T-helper 1 cell treated with Interleukin-12 subunit alpha and Interleukin-12 subunit beta and Interleukin-4 antibody, amounts not matched to agents 30 μg/mL and 1 μg/mL, for 36 hours (primary cell): ENCODE measurements at regions not wholly inside any gene's neighbourhood (a gene's known extent, or its start where the extent isn't known, plus 50 kb on each side); places are given as distances from the start of the nearest gene placed in this dataset.
"Not testable (repeated sequence)": the region's sequence is repeated elsewhere in the genome, so short reads cannot be mapped to it uniquely, and the experiment has no call there.

Source experiments
- H3K27ac Mint-ChIP-seq: one replicate; pipeline ENCODE4 v1.8.0; 2021; ENCODE audit warnings: mild to moderate bottlenecking, mixed read lengths
- H3K27me3 Mint-ChIP-seq: one replicate; pipeline ENCODE4 v1.8.0; 2021; ENCODE audit warnings: low read depth, mixed read lengths
- H3K36me3 Mint-ChIP-seq: one replicate; pipeline ENCODE4 v1.8.0; 2021; ENCODE audit warnings: low read depth, mixed read lengths
- H3K4me1 Mint-ChIP-seq: one replicate; pipeline ENCODE4 v1.8.0; 2021; ENCODE audit warnings: low read depth, mixed read lengths
- H3K4me3 Mint-ChIP-seq: one replicate; pipeline ENCODE4 v1.8.0; 2021; ENCODE audit warnings: mild to moderate bottlenecking, moderate library complexity, mixed read lengths
- H3K9me3 Mint-ChIP-seq: one replicate; pipeline ENCODE4 v1.8.0; 2021; ENCODE audit warnings: mixed read lengths

- not testable (repeated sequence) for H3K4me3 Mint-ChIP-seq, H3K4me1 Mint-ChIP-seq, H3K9me3 Mint-ChIP-seq, H3K27ac Mint-ChIP-seq, H3K36me3 Mint-ChIP-seq
- peaks cover 13% of the 10 kb centered on the region for H3K27me3 Mint-ChIP-seq
These were observed 120.5 kb upstream of the SALL4 start for GRCh38 chr20:51922812-51923211.

- H3K36me3 Mint-ChIP-seq = no peaks in the 10 kb centered on the region
- H3K27me3 Mint-ChIP-seq = peaks cover 13% of the 10 kb centered on the region
- H3K4me3 Mint-ChIP-seq = no peak overlapping the region
- no peaks in the 10 kb centered on the region for H3K9me3 Mint-ChIP-seq
- H3K27ac Mint-ChIP-seq = no peak overlapping the region
- H3K4me1 Mint-ChIP-seq = no peaks in the 10 kb centered on the region
These were observed 116.2 kb upstream of the SALL4 start for GRCh38 chr20:51918561-51918960.

GRCh38 chr20:51917886-51918535 lies 115.7 kb upstream of the SALL4 start:
- Mint-ChIP-seq H3K4me1 (no peaks in the 10 kb centered on the region), H3K9me3 (no peaks in the 10 kb centered on the region), H3K4me3 (no peak overlapping the region), H3K27ac (no peak overlapping the region), H3K36me3 (no peaks in the 10 kb centered on the region), H3K27me3 (peaks cover 13% of the 10 kb centered on the region)

GRCh38 chr20:51916244-51916643 lies 113.9 kb upstream of the SALL4 start:
- H3K27ac Mint-ChIP-seq = no peak overlapping the region
- no peak overlapping the region for H3K4me3 Mint-ChIP-seq
- H3K9me3 Mint-ChIP-seq = no peaks in the 10 kb centered on the region
- no peaks in the 10 kb centered on the region for H3K4me1 Mint-ChIP-seq
- peaks cover 8% of the 10 kb centered on the region for H3K27me3 Mint-ChIP-seq
- no peaks in the 10 kb centered on the region for H3K36me3 Mint-ChIP-seq

GRCh38 chr20:51914758-51915157 lies 112.4 kb upstream of the SALL4 start:
- no peaks in the 10 kb centered on the region for H3K36me3 Mint-ChIP-seq
- H3K4me3 Mint-ChIP-seq = no peak overlapping the region
- no peaks in the 10 kb centered on the region for H3K4me1 Mint-ChIP-seq
- peaks cover 8% of the 10 kb centered on the region for H3K27me3 Mint-ChIP-seq
- no peak overlapping the region for H3K27ac Mint-ChIP-seq
- no peaks in the 10 kb centered on the region for H3K9me3 Mint-ChIP-seq

GRCh38 chr20:51910321-51911050 lies 108.2 kb upstream of the SALL4 start:
- H3K9me3 Mint-ChIP-seq = no peaks in the 10 kb centered on the region
- no peak overlapping the region for H3K4me3 Mint-ChIP-seq
- H3K4me1 Mint-ChIP-seq = no peaks in the 10 kb centered on the region
- no peak overlapping the region for H3K27ac Mint-ChIP-seq
- H3K27me3 Mint-ChIP-seq = no peaks in the 10 kb centered on the region
- no peaks in the 10 kb centered on the region for H3K36me3 Mint-ChIP-seq

GRCh38 chr20:51906679-51907078 lies 104.4 kb upstream of the SALL4 start:
- Mint-ChIP-seq H3K4me1 (no peaks in the 10 kb centered on the region), H3K4me3 (no peak overlapping the region), H3K9me3 (no peaks in the 10 kb centered on the region), H3K27me3 (no peaks in the 10 kb centered on the region), H3K27ac (no peak overlapping the region), H3K36me3 (no peaks in the 10 kb centered on the region)

GRCh38 chr20:51906049-51906448 lies 103.7 kb upstream of the SALL4 start:
- H3K36me3 Mint-ChIP-seq = no peaks in the 10 kb centered on the region
- no peaks in the 10 kb centered on the region for H3K4me1 Mint-ChIP-seq
- no peaks in the 10 kb centered on the region for H3K27me3 Mint-ChIP-seq
- no peak overlapping the region for H3K4me3 Mint-ChIP-seq
- H3K27ac Mint-ChIP-seq = no peak overlapping the region
- no peaks in the 10 kb centered on the region for H3K9me3 Mint-ChIP-seq

GRCh38 chr20:51902933-51903332 lies 100.6 kb upstream of the SALL4 start:
- Mint-ChIP-seq H3K36me3 (no peaks in the 10 kb centered on the region), H3K4me3 (no peak overlapping the region), H3K9me3 (no peaks in the 10 kb centered on the region), H3K4me1 (no peaks in the 10 kb centered on the region), H3K27ac (no peak overlapping the region), H3K27me3 (no peaks in the 10 kb centered on the region)

- H3K4me1 Mint-ChIP-seq = no peaks in the 10 kb centered on the region
- no peaks in the 10 kb centered on the region for H3K27me3 Mint-ChIP-seq
- no peak overlapping the region for H3K4me3 Mint-ChIP-seq
- no peak overlapping the region for H3K27ac Mint-ChIP-seq
- H3K9me3 Mint-ChIP-seq = no peaks in the 10 kb centered on the region
- no peaks in the 10 kb centered on the region for H3K36me3 Mint-ChIP-seq
These were observed 98.1 kb upstream of the SALL4 start for GRCh38 chr20:51900443-51900842.

GRCh38 chr20:51899674-51900073 lies 97.4 kb upstream of the SALL4 start:
- no peaks in the 10 kb centered on the region for H3K9me3 Mint-ChIP-seq
- H3K27me3 Mint-ChIP-seq = no peaks in the 10 kb centered on the region
- H3K36me3 Mint-ChIP-seq = no peaks in the 10 kb centered on the region
- H3K4me1 Mint-ChIP-seq = no peaks in the 10 kb centered on the region
- no peak overlapping the region for H3K27ac Mint-ChIP-seq
- no peak overlapping the region for H3K4me3 Mint-ChIP-seq

- Mint-ChIP-seq H3K27me3 (no peaks in the 10 kb centered on the region), H3K4me1 (no peaks in the 10 kb centered on the region), H3K27ac (no peak overlapping the region), H3K9me3 (no peaks in the 10 kb centered on the region), H3K36me3 (no peaks in the 10 kb centered on the region), H3K4me3 (no peak overlapping the region)
These were observed 96.5 kb upstream of the SALL4 start for GRCh38 chr20:51898788-51899187.

- Mint-ChIP-seq H3K9me3 (no peaks in the 10 kb centered on the region), H3K36me3 (no peaks in the 10 kb centered on the region), H3K27me3 (no peaks in the 10 kb centered on the region), H3K4me1 (no peaks in the 10 kb centered on the region), H3K27ac (no peak overlapping the region), H3K4me3 (no peak overlapping the region)
These were observed 92.3 kb upstream of the SALL4 start for GRCh38 chr20:51894619-51895018.

- Mint-ChIP-seq H3K4me3 (no peak overlapping the region), H3K36me3 (no peaks in the 10 kb centered on the region), H3K27me3 (no peaks in the 10 kb centered on the region), H3K4me1 (no peaks in the 10 kb centered on the region), H3K9me3 (no peaks in the 10 kb centered on the region), H3K27ac (no peak overlapping the region)
These were observed 91.9 kb upstream of the SALL4 start for GRCh38 chr20:51894201-51894600.

GRCh38 chr20:51893723-51894122 lies 91.4 kb upstream of the SALL4 start:
- Mint-ChIP-seq H3K36me3 (no peaks in the 10 kb centered on the region), H3K27me3 (no peaks in the 10 kb centered on the region), H3K4me3 (no peak overlapping the region), H3K27ac (no peak overlapping the region), H3K4me1 (no peaks in the 10 kb centered on the region), H3K9me3 (no peaks in the 10 kb centered on the region)
